ENCODE measurements at regions not wholly inside any gene's neighbourhood (a gene's known extent, or its start where the extent isn't known, plus 50 kb on each side); places are given as distances from the start of the nearest gene placed in this dataset.

- TF ChIP-seq CTCF (IDR thresholded peaks at IDR 0.05), result no peak
- TF ChIP-seq EP300 (IDR thresholded peaks at IDR 0.05), result no peak
These were observed 233.4 kb upstream of the NR4A3 start for GRCh38 chr9:99588299-99588698.
